ENCODE measurements at regions not wholly inside any gene's neighbourhood (a gene's known extent, or its start where the extent isn't known, plus 50 kb on each side); places are given as distances from the start of the nearest gene placed in this dataset.

GRCh38 chr2:2909086-2910035 lies 468.3 kb downstream of the EIPR1 start:
- no peaks in the 10 kb centered on the region for H3K79me1 ChIP-seq (ENCODE audit: low read depth, low read length)
- H3K79me2 ChIP-seq (ENCODE audit: control insufficient read depth in 1 of 2, insufficient read depth in 2 of 2, low read length in 2 of 2): no peaks in the 10 kb centered on the region
- H3K14ac ChIP-seq (ENCODE audit: insufficient read length): no peak overlapping the region
- no peak overlapping the region for H3K4me3 ChIP-seq (ENCODE audit: extremely low read depth in 1 of 4, insufficient read depth in 2 of 4, low read depth in 3 of 4, low read length in 4 of 4)
- no peaks in the 10 kb centered on the region for H3K36me3 ChIP-seq (ENCODE audit: control insufficient read depth in 2 of 4, insufficient read depth in 4 of 4, low read length in 3 of 4)
- no peak overlapping the region for H2AK5ac ChIP-seq (ENCODE audit: low read depth, low read length)
- no peaks in the 10 kb centered on the region for H3K27me3 ChIP-seq (replicated peaks in 1 of 4; ENCODE audit: control insufficient read depth in 3 of 4, extremely low read depth in 1 of 4, insufficient read depth in 3 of 4, low read length in 3 of 4)
- ChIA-PET CTCF (ENCODE audit: partially characterized antibody) (interaction anchor here (1.2 to 1.6 kb wide), 3 partner anchors 12 to 19 kb away, joined by 3 to 5 read pairs (median 3); no protein-coding TSS in a partner anchor), POLR2A (ENCODE audit: partially characterized antibody) (no interaction called here)
- H3K23ac ChIP-seq (ENCODE audit: insufficient read length): no peak overlapping the region
- no peaks in the 10 kb centered on the region for H4K20me1 ChIP-seq (replicated peaks in 1 of 2; ENCODE audit: control insufficient read depth in 1 of 2, insufficient read depth in 2 of 2, low read length in 2 of 2)
- DNase-seq (ENCODE audit: low read depth in 1 of 2, low spot score in 2 of 2) (no peak), FAIRE-seq (no peak)
- 82% methylated on average over 23 of the region's 23 CpGs; no CpG with 5 or more reads in 1 of the 2 experiments for WGBS, 2 experiments (ENCODE audit: extremely low coverage in 1 of 2, insufficient coverage in 1 of 2, insufficient read length in 1 of 2, insufficient replicate concordance in 2 of 2, low coverage in 1 of 2, low lambda C conversion rate in 2 of 2, missing lambda C conversion rate in 1 of 2)
- H2BK5ac ChIP-seq (ENCODE audit: low read depth, low read length): no peak overlapping the region
- H3K4ac ChIP-seq (replicated peaks; ENCODE audit: insufficient read length, low read depth, low read length): no peak overlapping the region
- H4K5ac ChIP-seq (ENCODE audit: insufficient read length, low read depth, low read length): no peak overlapping the region
- H3K27ac ChIP-seq (ENCODE audit: low read depth, low read length): no peak overlapping the region
- no peaks in the 10 kb centered on the region for H3K4me1 ChIP-seq (replicated peaks in 1 of 4; ENCODE audit: control insufficient read depth in 3 of 4, insufficient read depth in 4 of 4, low read length in 3 of 4)
- no peak overlapping the region for H3K4me2 ChIP-seq (ENCODE audit: insufficient read depth in 1 of 2, low read depth in 2 of 2, low read length in 2 of 2)
- H3K56ac ChIP-seq (replicated peaks; ENCODE audit: insufficient read length, low read depth, low read length): no peak overlapping the region
- no peak overlapping the region for H2BK120ac ChIP-seq (replicated peaks; ENCODE audit: low read depth, low read length)
- no peak overlapping the region for H3K18ac ChIP-seq (ENCODE audit: extremely low read depth, low read length)
- H2BK12ac ChIP-seq (ENCODE audit: low read depth, low read length): no peak overlapping the region
- no peak overlapping the region for H3K9ac ChIP-seq (replicated peaks in 1 of 4; ENCODE audit: extremely low read depth in 1 of 4, low read depth in 3 of 4, low read length in 3 of 4)
- H3K23me2 ChIP-seq (ENCODE audit: low read depth, low read length): no peaks in the 10 kb centered on the region; the same call in 1 of the 2 replicates
- no peak overlapping the region for H4K91ac ChIP-seq (replicated peaks; ENCODE audit: insufficient read length, low read length)
- H2BK15ac ChIP-seq (ENCODE audit: low read length): no peak overlapping the region
- no peaks in the 10 kb centered on the region for H3K9me3 ChIP-seq (ENCODE audit: insufficient read depth in 2 of 2, low read depth in 1 of 2, low read length in 1 of 2)
- no peak overlapping the region for H4K8ac ChIP-seq (ENCODE audit: extremely low read depth, insufficient read depth, low read length)
- H2AFZ ChIP-seq (ENCODE audit: low read length): no peak overlapping the region
- H2BK20ac ChIP-seq (ENCODE audit: low read length): no peak overlapping the region
- TF ChIP-seq NRF1 (IDR thresholded peaks at IDR 0.05; ENCODE audit: low read depth, low read length) (no peak), RAD21 (IDR thresholded peaks at IDR 0.05 in 1 of 2, conservative IDR thresholded peaks at IDR 0.05 in 1 of 2; ENCODE audit: low read depth in 2 of 2, low read length in 2 of 2) (0 out of 4 replicates have a peak, but pooled peaks of 1 of the 2 experiments have one; percentile 2), CHD1 (IDR thresholded peaks at IDR 0.05; ENCODE audit: low read depth, low read length) (no peak), RNF2 (IDR thresholded peaks at IDR 0.05; ENCODE audit: borderline replicate concordance, low read depth, low read length, missing control alignments, poor library complexity, severe bottlenecking) (no peak), E2F6 (IDR thresholded peaks at IDR 0.05) (no peak), ASH2L (IDR thresholded peaks at IDR 0.05; ENCODE audit: low read length) (no peak), SP2 (IDR thresholded peaks at IDR 0.05; ENCODE audit: low read length) (no peak)

Data from H1 (cell line).